GM19324 (cell line): ENCODE measurements at regions not wholly inside any gene's neighbourhood (a gene's known extent, or its start where the extent isn't known, plus 50 kb on each side); places are given as distances from the start of the nearest gene placed in this dataset.

ENCODE experiments used
- ATAC-seq: cut with Tn5 transposase; IDR thresholded peaks from one replicate; pipeline ENCODE4 v1.9.1; 2021; ENCODE audit warnings: mild to moderate bottlenecking, moderate library complexity; ENCODE audit not compliant: unreplicated experiment, low FRiP score

GRCh38 chr6:74152096-74152675 is 456.2 kb downstream of the CD109 start:
- ATAC-seq = no peak

- ATAC-seq = no peak
Observed at GRCh38 chr6:74145931-74146330, 449.9 kb downstream of the CD109 start.

GRCh38 chr6:74137911-74138310 is 441.9 kb downstream of the CD109 start:
- no peak for ATAC-seq

GRCh38 chr6:74134327-74134726 is 438.3 kb downstream of the CD109 start:
- ATAC-seq = no peak

- ATAC-seq = no peak
Observed at GRCh38 chr6:74133073-74133472, 437.1 kb downstream of the CD109 start.

GRCh38 chr6:74130641-74131040 is 434.6 kb downstream of the CD109 start:
- no peak for ATAC-seq

- ATAC-seq = no peak
Observed at GRCh38 chr6:74128536-74128935, 432.5 kb downstream of the CD109 start.

- ATAC-seq = no peak
Observed at GRCh38 chr6:74117113-74117512, 421.1 kb downstream of the CD109 start.

- no peak for ATAC-seq
Observed at GRCh38 chr6:74115674-74116073, 419.7 kb downstream of the CD109 start.

- no peak for ATAC-seq
Observed at GRCh38 chr6:74114428-74114827, 418.4 kb downstream of the CD109 start.

GRCh38 chr6:74113901-74114300 is 417.9 kb downstream of the CD109 start:
- ATAC-seq = no peak

GRCh38 chr6:74103417-74103816 is 407.4 kb downstream of the CD109 start:
- no peak for ATAC-seq

- no peak for ATAC-seq
Observed at GRCh38 chr6:74100719-74101287, 404.8 kb downstream of the CD109 start.

- ATAC-seq = no peak
Observed at GRCh38 chr6:74096329-74096728, 400.3 kb downstream of the CD109 start.

- no peak for ATAC-seq
Observed at GRCh38 chr6:74093361-74093760, 397.4 kb downstream of the CD109 start.

- ATAC-seq = no peak
Observed at GRCh38 chr6:74091794-74092157, 395.8 kb downstream of the CD109 start.

GRCh38 chr6:74091136-74091793 is 395.3 kb downstream of the CD109 start:
- no peak for ATAC-seq

GRCh38 chr6:74087899-74088298 is 391.9 kb downstream of the CD109 start:
- no peak for ATAC-seq

- no peak for ATAC-seq
Observed at GRCh38 chr6:74075896-74076295, 379.9 kb downstream of the CD109 start.

GRCh38 chr6:74075323-74075722 is 379.3 kb downstream of the CD109 start:
- no peak for ATAC-seq

GRCh38 chr6:74074645-74075044 is 378.6 kb downstream of the CD109 start:
- ATAC-seq = no peak

- no peak for ATAC-seq
Observed at GRCh38 chr6:74073999-74074398, 378.0 kb downstream of the CD109 start.
